SU-DHL-6 (cell line): ENCODE measurements at regions not wholly inside any gene's neighbourhood (a gene's known extent, or its start where the extent isn't known, plus 50 kb on each side); places are given as distances from the start of the nearest gene placed in this dataset.
"Not testable (repeated sequence)": the region's sequence is repeated elsewhere in the genome, so short reads cannot be mapped to it uniquely, and the experiment has no call there.

Experiments used
- EZH2phosphoT487 ChIP-seq: fragments of 200-600 bp; sonication (generic), shearing (Covaris generic); conservative IDR thresholded peaks from 2 replicates; pipeline ENCODE4 v1.6.1; 2018; ENCODE audit warnings: mild to moderate bottlenecking, antibody characterized with exemption, low read length, moderate library complexity, mixed read lengths
- TF ChIP-seq, protein P1 (sequence below): fragments of 200-600 bp; sonication (generic); IDR thresholded peaks from one replicate; pipeline ENCODE4 v1.5.1; 2017; ENCODE audit warnings: antibody characterized with exemption, mild to moderate bottlenecking, low read length, moderate library complexity; ENCODE audit not compliant: insufficient read depth, poor library complexity, severe bottlenecking

GRCh38 chr20:30675988-30676564, 581.4 kb upstream of the DEFB115 start:
- TF ChIP-seq, protein P1, sequence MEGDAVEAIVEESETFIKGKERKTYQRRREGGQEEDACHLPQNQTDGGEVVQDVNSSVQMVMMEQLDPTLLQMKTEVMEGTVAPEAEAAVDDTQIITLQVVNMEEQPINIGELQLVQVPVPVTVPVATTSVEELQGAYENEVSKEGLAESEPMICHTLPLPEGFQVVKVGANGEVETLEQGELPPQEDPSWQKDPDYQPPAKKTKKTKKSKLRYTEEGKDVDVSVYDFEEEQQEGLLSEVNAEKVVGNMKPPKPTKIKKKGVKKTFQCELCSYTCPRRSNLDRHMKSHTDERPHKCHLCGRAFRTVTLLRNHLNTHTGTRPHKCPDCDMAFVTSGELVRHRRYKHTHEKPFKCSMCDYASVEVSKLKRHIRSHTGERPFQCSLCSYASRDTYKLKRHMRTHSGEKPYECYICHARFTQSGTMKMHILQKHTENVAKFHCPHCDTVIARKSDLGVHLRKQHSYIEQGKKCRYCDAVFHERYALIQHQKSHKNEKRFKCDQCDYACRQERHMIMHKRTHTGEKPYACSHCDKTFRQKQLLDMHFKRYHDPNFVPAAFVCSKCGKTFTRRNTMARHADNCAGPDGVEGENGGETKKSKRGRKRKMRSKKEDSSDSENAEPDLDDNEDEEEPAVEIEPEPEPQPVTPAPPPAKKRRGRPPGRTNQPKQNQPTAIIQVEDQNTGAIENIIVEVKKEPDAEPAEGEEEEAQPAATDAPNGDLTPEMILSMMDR = not testable (repeated sequence)
- TF ChIP-seq EZH2phosphoT487 = not testable (repeated sequence)
